ENCODE measurements at regions not wholly inside any gene's neighbourhood (a gene's known extent, or its start where the extent isn't known, plus 50 kb on each side); places are given as distances from the start of the nearest gene placed in this dataset.
"Not testable (repeated sequence)": the region's sequence is repeated elsewhere in the genome, so short reads cannot be mapped to it uniquely, and the experiment has no call there.

DNA sequence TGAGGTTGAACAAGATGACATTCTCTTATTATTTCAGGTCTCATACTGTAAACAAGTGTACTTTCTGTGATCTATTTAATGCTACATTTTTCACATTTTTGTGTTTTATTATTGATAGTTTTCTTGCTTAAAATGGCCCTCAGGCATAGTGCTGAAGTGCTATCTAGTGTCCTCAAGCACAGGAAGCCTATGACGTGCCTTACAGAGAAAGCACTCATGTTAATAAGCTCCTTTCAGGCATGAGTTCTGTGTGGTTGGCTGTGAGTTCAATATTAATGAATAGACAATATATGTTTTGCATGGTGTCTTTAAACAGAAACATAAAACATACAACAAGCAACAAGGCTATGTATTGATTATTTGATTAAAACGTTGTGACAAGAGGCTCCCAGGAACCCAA lies 450.1 kb downstream of the PLK2 start:
- DNase-seq, result no peak

DNA sequence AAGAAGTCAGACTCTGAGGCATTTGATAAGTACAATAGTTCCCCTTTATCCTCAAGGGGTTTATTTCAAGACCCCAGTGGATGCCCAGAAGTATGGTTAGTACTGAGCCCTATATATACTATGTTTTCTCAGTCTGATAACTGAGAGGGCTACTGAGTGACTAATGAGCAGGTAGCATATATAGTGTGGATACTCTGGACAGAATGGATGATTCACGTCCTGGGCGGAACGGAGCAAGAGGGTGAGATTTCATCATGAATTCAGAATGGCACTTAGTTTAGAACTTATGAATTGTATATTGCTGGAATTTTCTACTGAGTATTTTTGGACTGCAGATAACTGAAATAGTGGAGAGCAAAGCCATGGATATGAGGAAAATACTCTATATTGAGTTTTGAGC lies 457.6 kb downstream of the PLK2 start:
- DNase-seq, result no peak

DNA sequence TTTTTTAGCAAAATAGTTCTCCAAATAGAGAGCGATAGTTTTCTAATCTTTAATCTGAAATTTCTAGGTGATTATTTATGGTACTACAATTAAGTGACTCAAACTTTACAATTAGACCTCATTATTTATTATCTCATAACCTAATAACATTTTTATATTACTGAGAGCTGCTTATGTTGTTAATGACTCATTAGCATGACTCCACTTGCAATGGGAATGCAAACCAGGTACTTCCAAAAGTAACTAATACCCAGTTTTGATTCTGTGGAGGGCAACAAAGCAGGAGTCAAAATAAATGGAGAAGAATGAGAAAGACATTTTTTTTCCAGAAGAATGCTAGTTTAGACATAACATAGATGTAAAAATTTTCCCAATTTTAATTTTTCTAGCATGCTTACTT lies 466.0 kb downstream of the PLK2 start:
- no peak for DNase-seq

DNA sequence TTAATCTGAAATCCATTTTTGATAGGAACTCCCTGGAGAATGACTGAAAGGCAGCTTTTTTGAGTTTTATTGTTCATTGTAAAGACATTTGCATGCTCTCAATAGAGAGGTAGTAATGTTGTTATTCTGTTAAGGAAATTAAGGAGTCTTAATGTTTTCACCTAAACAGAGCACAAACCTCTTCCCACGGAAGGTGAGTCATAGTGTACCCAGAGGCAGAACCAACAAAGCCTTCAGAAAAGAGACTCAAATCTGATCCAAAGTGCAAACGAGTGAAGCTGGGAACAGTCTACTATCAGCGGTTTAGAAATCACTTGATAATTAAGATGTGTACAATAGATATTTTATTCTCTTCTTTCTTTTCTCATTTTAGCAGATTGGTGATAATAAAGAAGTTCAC lies 470.5 kb downstream of the PLK2 start:
- no peak for DNase-seq

DNA sequence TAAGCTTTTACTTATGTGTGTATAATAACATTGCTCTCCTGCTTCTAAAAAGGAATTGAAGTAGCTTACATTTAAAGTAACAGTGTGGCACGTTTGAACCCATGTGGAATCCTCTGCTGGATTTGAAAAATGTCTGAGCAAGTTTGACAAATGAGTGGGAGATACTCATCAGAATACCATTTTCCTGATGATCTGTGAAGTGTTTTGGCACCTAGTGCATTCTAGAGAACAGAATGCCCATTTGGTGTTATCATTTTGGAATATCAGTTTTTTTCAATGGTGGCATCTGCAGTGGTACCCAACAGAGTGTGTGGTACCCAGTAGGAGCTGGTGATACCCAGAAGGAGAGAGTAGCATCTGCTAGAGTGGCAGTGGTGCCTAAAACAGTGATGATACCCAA lies 471.1 kb downstream of the PLK2 start:
- no peak for DNase-seq

DNA sequence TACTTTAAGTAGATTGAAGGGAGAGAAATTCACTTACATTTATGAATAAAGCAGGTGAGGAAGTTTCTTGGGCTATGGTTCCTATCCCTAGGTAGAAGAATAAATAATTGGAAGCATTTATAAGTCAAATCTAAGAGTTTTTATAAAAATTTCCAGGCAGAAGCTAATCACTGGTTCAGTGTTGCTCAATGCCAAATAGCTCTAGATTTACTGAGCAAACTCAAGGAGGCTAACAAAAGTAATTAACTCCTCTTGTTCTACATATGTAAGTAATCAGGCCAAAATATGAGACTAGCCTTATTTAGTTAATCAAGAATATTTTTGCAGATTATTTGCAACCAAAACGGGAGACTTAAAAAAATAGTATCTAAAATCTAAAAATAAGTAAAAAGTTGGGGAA lies 472.3 kb downstream of the PLK2 start:
- DNase-seq, result no peak

DNA sequence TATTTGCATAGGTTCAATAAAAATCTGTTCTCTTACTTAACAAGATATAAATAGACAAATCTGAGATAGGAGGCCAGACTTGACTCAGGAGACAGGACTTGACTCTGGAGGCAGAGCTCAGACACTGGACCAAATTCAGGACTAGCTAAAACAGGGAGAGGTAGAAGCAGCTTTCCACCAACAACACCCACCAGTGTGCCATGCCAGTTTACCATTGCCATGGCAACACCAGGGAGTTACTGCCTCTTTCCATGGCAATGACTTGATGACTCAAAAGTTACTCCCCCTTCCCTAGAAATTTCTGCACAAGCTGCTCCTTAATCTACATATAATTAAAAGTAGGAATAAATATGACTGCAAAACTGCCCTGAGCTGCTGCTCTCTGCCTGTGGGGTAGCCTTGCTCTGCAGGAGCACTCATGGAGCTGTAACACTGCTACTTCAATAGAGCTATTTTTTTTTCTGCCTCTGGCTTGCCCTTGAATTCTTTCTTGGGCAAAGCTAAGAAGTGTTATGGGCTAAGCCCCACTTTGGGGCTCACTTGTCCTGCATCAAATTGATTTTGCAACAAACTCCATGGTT lies 473.0 kb downstream of the PLK2 start:
- no peak for DNase-seq

DNA sequence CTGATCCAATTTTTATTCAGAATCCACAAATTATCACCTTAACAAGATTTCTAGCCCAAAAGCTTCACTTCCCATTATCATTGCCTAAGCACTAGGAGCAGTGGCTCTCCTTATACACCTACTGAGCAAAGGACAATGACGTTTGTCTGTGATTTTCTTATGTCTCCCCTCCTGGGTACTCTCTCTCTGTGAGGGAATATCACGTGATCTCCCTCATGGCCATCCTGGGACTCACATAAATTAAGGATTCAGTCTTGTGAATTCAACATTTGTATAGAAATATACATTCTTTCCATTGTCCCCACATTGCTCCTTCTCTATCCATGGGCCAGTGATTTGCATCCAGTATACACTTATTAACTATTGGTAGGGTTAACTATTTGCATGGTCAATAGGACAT lies 476.5 kb downstream of the PLK2 start:
- no peak for DNase-seq

DNA sequence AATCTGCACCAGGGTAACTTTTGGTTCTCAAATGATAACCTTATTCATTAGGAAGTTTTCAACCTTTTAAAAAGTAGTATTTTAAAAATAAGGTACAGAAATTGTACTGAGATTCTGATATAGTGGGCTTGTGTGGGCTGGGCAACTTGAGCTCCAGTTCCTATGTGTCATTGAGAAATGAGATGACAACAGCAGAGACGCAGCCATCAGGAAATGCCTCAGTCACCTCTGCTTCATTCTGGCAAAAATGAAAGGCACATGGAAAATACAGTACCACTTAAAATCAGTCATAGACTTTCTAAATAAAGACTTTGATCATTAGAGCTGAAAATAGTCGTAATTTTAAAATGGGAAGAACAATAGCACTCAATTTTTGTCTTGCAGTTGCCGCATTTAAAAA lies 480.2 kb downstream of the PLK2 start:
- DNase-seq, result no peak

DNA sequence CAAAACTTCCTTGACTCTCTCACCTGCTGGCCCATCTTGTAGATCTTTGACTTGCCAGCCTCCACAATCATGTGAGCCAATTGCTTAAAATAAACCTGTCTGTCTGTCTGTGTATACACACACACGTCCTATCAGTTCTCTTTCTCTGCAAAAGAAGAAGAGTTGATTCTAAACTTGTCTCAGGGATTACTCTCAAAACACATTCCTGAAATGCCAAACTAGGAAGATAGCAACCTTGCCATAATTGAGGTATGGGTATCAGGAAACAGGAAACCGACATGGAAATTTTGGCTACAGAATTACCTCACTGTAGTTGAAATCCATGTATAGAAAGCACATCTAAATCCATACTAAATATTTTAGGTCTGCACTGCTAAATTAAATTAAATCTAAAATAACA lies 483.4 kb downstream of the PLK2 start:
- DNase-seq, result no peak

DNA sequence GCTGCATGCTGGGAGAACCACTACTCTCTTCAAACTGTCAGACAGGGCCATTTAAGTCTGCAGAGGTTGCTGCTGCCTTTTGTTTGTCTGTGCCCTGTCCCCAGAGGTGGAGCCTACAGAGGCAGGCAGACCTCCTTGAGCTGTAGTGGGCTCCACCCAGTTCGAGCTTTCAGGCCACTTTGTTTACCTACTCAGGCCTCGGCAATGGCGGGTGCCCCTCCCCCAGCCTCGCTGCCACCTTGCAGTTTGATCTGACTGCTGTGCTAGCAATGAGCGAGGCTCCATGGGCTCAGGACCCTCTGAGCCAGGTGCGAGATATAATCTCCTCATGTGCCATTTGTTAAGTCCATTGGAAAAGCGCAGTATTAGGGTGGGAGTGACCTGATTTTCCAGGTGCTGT lies 487.8 kb downstream of the PLK2 start:
- DNase-seq, result not testable (repeated sequence)

DNA sequence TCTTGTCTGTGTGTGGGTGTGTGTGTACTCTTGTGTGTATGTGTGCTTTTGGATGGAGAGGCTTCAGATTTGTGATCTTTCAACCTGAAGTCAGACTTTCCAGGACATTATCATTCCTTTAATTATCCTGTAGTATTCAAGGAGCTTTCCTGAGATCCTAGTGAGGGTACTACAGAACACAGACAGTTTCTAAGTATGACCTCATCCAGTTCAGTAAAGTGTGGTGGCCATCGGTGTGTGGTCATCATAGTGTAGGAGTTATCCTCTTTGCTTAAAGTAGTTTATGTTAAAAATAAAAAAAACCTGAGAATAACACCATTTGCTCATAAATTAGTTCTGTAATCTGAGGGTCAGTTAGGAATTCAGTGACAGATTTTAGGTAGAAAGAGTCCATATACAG lies 478.0 kb upstream of the ACTBL2 start:
- DNase-seq, result no peak

DNA sequence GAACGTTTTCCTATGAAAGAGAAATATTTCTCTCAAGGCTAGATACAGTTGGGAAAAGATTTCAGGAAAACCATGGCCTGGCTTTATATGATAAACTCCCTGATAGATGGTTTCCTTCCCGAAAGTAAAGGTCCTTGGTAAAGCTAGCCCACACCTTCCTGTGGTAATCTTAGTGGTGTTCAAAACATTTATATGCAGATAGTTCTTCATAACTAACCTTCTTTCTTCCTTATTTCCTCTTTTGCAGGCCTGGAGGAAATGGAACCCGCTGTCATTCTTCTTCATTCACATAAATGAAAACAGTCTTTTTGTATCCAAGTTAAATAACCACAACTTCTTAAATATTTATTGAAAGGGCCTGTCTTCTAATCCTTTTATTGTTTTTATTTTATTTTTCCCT lies 474.0 kb upstream of the ACTBL2 start:
- DNase-seq, result no peak

DNA sequence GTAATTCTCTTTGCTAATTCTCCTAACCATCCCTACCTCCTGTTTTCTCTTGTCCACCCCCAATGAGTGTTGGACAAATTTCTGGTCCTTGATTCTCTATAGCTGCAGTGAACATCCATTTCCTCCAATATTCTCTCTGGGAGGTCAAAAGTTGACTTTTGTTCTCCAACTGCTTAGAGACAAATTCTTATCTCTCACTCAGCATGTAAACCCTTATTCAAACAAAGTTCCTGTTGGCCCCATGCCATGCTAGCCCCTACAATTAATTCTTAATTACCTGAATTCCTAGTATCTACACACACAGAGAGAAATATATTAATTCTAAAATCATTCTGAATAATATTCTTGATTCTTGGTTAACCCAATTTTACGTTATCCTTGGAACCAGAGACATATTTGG lies 472.9 kb upstream of the ACTBL2 start:
- DNase-seq, result no peak

DNA sequence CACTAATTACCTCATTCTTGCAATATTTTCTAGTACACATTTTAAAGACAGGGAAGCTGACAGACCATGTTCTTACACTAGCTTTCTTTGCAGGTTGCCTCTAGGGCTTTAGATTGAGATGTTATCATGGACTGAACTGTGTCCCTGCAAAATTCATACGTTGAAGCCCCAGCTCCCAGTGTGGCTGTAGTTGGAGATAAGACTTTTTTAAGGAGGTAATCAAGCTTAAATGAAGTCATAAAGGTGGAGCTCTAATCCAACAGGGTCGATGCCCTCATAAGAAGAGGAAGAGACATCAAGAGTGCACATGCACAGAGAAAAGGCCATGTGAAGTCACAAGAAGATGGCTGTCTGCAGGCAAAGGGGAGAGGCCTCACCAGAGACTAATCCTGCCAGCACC lies 471.2 kb upstream of the ACTBL2 start:
- no peak for DNase-seq

DNA sequence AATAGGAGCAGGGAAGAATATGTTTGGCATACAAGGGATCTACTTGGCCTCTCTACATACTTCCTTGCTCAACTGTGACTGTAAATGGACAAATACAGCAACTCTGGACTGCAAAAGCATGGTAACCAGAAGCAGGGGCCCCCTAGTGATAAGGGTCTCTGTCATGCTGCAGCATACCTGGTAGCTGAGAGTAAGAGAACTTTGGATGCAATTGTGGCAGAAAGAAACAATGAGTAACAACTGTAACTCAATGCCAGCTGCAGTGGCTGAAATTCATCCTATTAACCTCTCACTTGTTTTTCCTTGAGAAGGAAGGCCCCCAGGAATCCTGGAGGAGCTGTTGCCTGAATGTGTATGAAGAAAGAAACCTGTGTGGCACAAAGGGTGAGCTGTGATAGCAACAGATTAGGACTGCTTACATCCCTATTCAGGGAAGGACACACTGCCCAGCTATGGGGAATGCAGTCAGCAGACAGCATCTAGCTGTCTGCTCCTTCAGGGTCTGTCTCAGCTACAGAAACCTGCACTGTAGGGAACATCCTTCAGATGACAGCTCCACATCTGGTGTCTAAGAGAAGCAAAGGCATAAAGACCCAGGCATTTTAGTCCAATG lies 468.1 kb upstream of the ACTBL2 start:
- no peak for DNase-seq

DNA sequence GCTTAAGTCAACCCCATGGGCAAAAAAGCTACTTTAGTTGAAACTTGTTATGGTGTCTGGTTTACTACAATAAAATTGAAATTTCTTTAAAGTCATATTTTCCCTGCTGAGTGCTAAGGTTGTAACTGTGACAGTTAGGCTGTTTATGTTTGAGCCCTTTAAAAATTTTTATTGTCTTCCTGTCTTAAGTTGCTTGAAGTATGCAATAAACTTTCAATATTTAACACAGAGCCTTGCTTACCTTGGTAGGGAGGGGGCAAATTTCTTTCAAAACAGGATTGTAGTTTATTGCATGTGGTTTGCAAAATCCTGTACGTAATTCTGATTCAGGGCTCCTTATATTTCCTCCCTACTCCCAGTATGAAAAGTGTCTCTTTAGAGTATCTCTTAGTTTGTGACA lies 465.5 kb upstream of the ACTBL2 start:
- DNase-seq, result no peak

DNA sequence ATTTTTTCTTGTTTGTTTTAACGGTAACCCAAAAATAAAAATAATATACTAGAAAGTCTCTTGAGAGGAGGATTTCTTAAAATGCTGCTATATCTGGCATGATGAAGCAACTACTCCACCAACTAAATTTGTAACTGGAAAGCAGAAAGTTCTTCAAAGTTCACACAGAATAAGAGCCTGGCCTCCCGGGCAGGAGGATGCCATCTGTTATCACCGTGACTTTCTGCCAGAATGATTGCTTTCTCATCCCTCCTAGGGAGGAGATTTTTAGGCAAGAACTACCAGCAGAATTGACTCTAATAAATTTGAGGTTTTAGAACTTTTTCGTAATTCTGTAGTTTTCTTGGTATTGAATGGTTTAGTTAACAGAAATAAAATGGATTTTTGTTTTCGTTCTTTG lies 464.6 kb upstream of the ACTBL2 start:
- no peak for DNase-seq

DNA sequence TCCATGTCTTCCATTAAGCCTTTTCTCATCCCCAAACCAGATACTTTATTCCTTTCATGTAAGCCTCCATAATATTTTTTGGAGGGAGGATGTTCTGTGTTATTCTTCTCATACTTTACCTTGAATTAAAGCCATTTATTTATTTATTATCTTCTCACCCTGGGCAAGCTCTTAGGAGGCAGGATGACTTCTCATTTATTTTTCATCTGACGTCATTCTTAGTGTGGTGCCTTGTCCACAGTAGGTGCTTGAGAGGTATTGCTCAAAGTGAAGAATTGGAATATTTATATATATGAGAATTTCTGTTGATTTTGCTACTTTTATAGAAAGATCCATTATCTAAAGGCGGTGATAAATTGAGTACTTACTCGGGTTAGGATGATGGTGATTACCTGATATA lies 458.3 kb upstream of the ACTBL2 start:
- no peak for DNase-seq

DNA sequence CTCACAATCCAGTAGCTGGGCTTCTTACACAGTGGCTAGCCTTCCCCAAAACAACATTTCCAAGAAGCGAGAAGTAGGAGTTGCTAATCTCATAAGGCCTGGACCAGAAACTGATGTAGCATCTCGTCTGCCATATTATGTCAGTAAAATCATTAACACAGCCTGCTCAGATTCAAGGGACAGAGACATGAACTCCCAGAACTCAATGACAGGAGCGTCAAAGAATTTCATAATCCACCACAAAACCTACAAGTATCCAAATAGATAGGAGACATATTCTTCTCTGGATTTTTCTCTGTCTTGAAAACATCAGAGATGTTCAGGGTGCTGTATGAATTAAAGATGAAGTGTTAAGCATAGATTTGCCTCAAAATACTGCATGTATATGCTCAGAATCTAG lies 457.6 kb upstream of the ACTBL2 start:
- DNase-seq, result no peak

DNA sequence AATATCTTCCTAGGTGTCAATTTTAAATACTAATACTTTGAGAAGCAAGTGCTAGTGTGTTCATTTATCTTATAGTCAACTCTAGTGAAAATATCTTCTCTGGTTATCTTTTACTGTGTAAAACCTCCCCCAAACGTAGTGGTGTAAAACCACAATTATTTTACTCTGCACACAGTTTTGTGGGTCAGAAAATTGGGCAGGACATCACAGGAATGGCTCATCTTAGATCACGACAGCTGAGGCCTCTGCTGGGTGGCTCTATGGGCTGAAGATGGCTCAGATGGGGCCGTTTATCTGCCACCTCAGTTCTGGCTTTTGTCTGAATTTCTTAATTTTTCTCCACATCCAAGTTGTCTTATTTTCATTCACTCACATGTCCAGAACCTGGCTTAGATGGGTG lies 457.2 kb upstream of the ACTBL2 start:
- no peak for DNase-seq

DNA sequence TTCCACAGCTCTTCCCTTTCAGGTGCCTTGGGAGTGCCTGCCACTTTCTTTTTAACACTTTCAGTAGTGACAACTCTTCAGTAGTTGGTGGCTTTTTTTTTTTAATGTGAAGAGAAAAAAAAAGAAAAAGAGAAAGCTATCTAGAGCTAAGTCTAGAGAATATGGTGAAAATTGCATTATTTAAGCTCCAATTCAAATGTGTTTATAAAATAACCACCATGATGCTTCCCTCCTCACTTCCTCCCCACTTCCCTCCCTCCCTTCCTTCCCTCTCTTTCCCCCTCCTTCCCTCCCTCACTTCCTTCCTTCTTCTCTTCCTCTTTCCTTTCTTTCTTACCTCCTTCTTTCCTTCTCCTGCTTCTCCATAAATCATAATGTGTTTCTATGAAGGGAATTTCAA lies 456.7 kb upstream of the ACTBL2 start:
- no peak for DNase-seq

DNA sequence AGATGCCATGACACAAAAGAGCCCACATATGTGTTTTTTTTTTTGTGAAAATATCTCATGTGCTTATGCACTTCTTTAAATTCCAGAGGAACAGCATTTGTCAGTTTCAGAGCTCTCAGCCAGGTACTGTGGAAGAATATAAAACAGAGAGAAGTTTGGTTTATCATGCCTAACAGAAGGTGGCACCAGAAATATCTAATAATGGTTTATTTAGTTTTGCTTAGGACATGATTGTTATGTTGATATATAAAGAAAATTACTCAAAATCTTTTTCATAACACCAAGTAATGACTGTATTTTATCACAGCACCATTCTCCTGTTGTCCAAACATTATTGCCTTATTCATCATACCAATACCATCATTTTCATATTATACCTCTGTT lies 455.6 kb upstream of the ACTBL2 start:
- DNase-seq, result no peak

DNA sequence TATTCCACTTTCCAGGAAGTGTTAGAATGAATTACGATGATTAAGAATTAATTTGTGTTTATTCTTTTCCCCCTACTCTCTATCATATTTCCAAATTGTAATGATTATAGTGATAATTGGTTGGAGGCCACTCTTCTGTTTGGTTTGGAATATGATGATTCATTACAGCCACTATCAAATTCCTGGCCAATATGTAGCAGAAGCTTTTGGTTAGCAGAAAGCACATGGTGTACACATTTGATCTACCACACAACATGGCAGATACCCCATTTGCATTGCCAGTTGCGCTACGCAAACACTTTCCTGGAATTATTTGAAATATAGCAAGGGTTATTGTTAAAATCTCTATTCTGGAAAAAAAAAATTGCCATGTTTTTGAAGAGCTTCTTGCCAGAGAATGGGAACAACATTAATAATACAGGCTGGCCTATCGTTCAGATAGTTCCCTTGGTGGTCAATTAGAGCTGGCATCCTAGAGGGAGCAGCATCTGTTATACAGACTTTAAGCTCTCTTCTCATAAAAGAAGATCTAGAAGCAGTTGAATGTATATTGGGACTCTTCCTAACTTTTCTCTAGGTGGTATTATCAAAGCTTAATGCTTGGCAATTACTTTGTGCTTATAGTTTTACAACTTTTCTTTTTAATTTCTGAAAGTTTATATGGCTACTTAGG lies 455.0 kb upstream of the ACTBL2 start:
- DNase-seq, result no peak

DNA sequence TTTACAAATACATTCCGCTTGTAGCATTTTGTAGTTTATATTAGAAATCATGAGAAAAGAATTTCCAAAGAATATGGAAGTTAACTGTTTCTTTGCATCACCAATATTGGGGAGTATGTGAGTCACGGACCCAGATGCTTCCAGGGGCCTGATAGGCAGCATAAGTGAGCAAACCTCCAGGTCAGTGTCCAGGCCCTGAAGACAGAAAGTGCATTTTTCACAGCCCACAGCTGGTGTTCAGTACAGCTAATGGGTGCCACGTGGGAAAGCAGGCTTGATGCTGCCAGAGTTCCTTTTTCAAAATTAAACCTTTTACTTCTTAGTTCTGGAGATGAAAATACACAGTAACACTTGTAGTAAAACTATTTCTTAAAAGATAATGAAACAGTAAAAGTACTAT lies 454.4 kb upstream of the ACTBL2 start:
- no peak for DNase-seq
